ENCODE measurements at regions not wholly inside any gene's neighbourhood (a gene's known extent, or its start where the extent isn't known, plus 50 kb on each side); places are given as distances from the start of the nearest gene placed in this dataset.

DNA sequence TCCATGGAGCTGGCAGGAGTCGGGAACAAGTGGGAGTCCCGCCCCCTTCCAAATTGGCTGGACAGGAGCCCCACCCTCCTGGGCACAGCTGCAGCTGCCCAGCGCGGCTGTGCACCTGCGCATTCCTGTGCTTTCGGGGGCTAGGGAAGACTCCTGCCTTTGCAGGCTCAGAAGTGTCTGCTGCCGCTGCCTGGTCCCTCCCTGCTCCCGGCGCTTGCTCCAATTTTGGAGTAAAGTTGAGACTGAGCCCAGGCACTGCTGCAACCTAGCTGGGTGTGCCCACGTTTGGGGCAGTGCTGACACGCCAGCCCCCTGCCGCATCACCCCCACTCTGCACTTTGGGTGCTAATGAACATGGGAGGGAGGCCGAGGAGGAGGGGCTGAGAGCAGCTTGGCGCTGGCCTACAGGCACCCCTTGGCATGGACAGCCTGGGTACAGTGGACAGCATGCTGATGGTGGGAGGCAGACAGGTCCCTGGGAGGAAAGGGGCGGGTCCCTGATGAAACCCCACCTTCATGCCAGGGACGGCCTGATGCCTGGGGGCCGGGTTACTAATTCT, 399.2 kb upstream of the CNTN4 start:
- no peak for DNase-seq

DNA sequence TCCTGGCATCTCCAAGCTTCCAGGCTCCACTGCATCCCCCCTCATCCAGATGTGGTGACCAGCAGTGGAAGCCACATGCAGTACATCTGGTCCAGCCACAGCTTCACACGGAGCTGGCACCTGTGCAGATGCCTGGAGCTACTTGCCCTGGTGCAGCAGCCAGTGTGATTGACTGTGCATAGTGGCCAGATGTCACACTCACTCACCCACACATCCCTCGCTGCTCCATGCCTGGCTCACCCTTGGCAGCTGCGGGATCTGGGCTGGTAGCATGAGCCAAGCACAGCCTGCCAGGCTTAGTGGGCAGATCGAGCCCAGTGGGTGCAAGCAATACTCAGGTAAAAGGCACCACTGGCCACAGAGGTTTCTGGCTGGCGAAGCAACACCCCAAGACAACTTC, 398.0 kb upstream of the CNTN4 start:
- no peak for DNase-seq

DNA sequence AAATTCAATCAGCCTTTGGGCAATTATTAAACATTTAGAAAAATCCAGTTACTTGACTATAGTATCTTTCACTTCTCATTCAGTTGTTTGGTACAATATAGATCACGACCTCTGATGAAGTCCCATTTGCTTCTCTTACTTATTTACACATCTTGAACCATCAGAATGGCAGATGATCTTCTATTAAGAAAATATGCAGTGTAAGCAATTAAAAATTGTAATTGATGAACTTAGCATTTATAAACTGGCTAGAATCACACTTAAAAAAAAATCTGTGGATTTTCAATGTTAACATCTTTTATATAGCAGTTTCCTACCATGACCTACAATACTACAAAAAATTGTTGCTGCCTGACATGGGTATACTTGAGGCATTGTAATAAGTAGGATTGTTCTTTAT, 395.5 kb upstream of the CNTN4 start:
- no peak for DNase-seq

DNA sequence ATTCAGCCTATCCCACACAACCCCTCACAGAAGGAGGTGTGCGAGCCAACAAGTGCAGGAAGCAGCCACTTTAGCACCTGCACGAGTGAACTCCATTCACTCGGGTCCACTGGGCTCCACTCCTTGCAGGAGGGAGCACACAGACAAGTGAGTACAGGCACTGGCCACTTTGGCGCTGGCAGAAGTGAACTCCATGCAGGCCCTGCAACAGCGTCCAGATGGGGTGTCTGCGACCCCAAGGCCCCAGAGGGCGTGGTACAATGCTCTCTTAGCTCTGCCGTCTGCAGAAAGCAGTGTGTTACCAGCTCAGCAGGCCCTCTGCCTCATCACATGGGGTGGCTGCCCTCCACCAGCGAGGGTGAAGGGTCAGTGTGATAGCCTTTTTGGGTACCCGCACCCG, 388.0 kb upstream of the CNTN4 start:
- no peak for DNase-seq

DNA sequence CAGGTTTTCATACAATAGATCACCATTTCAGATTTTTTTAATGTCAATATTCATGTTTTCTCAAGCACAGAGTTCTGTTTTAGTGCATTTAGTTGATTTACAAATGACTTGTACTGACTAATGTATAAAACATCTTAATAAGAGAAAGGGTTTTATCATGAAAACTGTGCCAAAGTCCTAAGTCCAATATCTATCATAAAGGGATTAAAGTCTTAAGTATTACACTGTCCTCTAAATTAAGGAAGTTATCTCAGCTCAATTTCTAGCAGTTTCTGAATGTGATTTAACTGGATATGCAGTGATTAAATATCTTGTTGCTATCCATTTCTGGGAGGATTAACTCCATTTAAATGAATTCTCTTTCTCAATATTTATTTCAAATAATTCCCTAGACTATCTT, 381.1 kb upstream of the CNTN4 start:
- DNase-seq = no peak

DNA sequence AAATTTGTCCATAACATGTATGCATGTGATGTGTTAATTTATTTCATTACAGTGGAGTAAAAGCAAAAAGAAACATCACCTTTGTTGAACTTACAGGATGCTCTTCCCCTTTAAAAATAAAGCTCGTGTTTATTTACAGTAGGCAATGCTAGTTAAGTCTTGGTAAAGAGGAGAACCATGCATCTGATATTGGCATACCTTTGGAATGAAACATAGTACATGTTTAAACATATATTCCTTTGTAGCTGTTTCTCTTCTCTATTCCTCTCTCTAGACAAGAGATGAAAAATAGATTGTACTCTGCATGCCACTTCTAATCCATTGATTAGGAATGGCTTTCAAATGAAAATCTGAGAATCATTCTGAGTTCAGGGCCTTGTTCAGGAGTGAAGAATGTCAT, 374.9 kb upstream of the CNTN4 start:
- no peak for DNase-seq

DNA sequence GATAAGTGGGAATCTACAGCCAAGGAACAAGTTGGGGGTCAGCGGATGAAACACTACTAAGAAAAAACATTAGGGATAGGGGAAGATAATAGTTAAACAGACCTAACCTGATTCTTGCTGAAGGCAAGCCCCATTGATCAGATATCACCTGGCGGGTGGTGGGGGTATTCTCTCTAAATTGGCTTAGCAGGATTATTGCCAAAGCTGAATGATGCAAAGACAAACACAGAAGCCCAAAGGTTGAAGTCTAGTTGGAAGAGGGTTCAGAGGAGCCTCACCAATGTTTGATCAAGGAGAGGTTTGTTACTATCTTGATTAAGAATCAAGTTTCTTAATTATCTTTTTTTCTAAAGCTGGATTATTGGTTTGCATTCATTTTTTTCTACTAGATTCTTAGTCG, 371.9 kb upstream of the CNTN4 start:
- no peak for DNase-seq

DNA sequence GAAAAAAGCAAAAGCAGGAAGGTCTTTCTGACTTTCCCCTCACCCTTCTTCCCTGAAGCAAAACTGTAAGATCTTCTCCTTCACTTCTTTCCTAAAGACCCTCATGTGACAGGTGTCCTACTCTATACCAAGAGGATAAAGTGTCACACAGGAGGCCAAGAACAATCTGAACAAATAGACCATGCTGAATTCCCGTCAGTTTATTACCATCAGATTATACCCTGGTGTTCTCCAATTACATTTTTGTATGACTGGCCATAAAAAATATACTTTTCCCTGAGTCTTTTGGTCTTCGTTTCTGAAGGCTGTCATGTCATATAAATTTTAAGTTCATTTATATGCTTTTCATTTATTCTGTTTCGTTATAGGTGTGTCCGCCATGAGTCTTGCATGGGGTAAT, 371.4 kb upstream of the CNTN4 start:
- DNase-seq = no peak

DNA sequence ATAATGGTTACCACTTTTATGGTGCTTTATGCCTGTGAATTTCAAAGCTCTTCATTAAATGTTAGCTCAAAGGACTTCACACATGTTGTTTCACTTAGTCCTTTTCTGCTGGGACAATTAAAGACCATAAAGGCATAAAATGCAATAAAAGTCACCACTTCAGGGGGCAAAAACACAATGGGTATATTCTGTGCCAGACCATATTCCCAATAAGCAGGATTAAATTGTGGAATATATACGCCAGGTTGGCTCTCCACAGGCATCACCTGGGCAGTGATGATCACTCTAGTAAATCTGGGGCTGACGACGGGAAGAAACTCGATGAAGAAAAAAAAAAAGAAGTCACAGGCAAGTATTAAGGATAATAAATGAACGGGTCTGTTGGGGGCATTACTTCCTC, 370.2 kb upstream of the CNTN4 start:
- no peak for DNase-seq

DNA sequence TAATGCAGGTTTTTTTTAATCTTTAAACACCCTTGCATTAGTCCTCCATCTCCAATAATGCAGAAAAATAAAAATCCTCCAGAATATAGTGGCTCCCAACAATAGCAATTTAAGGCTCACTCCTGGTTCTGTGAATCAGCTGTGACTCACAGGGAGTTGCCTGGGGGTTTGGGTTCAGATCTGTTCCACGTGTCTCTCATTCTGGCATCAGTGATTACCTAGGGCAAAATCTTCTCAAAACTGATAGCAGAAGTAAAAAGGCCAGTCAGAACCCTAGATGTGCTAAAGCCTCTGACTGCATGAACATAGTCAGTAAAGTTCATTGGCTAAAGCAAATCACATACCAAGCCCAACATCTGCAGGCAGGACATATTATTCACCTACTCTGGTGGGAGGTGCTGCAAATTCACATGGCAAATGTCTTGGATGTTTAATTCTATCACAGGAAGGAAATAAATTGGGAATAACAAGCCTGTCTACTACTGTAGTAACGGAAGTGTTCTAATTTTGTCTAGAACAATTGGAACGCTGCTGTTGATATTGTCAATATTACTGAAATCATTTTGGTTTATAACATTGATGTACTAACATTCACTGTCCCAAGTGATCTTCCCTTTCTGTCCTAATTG, 364.1 kb upstream of the CNTN4 start:
- no peak for DNase-seq

DNA sequence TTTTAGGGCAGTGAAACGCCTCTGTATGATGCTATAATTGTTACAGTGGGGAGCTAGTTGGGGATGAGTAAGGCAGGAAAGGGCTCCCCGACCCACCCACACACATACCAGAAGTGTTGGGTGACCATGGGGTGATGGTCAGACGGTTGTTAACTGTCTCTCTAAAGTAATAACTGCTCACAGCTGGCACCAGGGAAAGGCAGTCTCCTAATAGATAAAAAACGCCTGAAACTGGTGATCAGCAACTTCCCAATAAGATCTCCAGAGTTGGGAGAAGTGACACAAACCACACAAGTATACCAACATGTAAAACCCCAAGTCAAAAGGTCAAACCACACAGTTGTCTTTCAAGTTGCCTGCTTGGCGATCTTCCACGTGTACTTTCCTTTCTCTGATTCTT, 346.5 kb upstream of the CNTN4 start:
- DNase-seq = no peak

DNA sequence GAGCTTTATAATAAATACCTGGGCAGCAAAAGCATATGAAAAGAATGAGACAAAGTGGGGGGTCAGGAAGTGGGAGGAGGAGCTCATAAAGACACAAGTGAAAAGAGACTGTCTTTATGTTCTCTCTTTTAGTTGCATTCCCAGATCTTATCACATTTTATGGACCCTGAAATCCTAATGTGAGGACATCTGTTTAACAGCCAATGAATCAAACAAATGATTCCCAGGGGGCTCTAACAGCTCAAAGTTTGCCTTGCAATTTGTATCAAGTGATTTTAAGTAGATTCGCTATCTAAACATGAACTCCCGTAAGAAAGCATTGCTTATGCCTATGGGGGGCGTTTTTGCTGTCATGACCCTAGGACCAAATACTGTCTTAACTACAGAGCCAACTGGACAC, 332.3 kb upstream of the CNTN4 start:
- no peak for DNase-seq

DNA sequence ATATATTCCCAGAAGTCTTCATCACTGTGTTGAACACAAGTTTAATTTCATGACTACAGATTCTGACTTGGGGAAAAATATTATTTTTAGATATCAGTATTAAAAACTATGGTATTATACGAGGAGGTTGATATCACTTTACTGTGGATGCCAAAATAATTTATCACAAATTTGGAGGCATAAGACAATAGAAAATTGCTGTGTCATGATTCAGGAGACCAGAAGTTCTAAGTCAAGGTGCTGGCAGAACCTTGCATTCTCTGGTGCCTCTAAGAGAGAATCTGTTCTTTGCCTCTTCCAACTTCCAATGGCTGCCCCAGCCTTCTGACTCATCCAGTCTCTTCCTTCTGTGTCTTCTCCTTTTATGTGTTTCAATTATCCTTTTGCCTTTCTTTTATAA, 325.0 kb upstream of the CNTN4 start:
- no peak for DNase-seq

DNA sequence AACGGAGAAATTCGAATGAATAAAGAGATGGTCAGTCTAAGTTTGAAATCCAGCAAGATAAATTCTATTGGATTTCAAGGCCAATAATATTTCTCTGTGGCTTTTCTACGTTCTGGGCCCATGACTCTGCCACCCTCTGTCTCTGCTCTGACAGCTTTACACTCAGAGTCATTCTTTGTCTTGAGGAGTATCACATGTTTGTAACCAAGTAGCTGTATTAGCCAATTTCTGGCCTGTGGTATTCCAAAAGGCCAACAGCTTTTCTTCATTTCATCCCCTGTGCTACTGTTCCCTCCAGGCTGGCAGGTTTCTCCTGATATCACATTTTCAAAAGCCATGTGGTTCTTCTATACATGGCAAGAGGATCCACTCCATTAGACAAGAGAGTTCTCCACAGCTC, 324.1 kb upstream of the CNTN4 start:
- no peak for DNase-seq

DNA sequence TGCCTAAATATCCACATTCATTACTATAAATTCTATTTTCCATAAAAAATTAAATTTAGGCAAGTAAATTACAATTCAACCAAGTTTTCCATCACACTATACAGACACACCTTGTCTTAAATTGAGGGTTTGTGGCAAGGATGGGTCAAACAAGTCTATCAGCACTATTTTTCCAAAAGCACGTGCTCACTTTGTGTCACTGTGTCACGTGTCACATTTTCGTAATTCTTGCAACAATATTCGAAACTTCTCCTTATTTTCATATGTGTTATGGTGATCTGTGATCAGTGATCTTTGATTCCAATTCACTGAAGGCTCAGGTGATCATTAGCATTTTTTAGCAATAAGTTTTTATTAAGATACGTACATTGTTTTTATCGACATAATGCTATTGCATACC, 323.3 kb upstream of the CNTN4 start:
- DNase-seq = no peak

DNA sequence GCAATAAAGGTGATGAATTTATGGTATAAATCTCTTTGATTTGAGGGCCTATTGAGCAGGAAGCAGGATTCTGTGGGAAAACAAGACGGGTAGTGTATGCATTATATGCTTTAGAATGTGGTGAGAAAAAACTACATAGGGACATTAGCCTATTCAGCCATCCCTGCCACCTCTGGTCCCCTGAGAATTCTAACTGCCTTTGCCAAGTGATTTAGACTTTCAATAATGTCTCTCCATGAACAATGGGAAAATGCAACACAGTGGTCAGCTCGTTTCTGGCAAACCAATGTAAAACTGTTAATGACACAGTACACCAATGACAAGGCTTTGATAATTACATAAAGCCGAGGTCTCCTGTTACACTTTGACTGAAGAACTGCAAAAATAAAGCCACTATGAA, 314.7 kb upstream of the CNTN4 start:
- DNase-seq = no peak

DNA sequence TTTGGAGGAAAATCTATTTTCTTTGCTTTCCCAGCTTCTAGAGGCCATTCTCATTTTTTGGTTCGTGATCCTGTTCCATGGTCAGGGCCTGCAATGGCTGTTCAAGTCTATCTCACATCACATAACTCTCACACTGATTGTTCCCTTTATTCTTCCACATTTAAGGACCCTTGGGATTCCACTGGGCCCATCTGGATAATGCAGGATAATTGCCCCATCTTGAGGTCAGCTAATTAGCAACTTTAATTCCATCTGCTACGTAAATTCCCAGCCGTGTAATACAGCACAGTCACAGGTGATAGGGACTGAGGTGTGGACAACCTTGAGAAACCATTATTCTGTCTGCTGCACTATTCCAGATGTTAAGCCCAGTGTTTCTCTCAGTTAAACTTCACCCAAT, 311.6 kb upstream of the CNTN4 start:
- DNase-seq = peak; percentile 42

DNA sequence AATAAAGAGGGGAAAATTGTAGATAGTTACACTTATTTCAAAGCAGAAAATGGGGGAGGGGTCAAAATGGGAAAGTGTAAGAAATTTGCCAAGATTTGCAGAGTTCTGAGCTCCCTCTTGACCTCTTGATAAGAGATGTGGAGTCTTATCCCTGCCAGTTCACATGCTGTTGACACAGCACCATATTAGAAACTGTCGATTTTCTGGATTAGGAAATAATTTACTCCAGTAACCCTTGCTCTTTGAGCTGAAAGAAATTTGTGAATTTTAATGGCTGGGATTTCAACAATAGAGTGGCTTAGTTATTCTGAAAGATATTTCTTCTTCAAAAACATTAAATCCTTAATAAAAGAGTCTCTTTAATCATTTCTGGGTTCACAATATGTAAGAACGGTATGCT, 306.2 kb upstream of the CNTN4 start:
- DNase-seq = no peak

DNA sequence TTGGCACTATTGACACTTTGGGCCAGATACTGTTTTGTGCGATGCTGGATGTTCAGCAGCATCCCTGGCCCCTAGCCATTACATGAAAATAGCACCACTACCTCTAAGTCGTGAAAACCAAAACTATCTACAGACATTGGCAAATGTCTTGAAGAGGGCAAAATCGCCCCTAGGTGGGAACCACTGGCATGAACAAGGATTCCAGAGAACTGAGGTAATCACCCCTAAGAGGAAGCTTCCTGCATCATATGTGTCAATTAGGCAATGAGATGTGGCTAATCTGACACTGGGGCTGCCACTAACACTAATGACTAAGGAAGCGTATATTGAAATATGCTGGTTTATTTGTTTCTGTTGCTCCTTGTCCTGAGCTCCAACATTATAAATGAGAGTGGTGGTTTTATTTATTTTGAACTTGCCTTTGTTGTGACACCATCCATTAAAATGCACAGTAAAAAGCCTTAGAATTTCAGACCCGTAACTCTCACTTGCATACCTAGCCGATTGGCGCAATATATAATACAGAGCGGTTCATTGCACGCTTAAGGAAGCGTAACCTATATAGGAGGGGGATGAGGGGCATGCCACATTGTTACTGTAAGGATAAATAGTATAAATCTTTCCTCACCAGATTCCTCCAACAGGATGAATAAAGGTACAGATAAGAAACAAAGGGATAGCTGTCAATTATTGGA, 299.8 kb upstream of the CNTN4 start:
- DNase-seq = no peak

DNA sequence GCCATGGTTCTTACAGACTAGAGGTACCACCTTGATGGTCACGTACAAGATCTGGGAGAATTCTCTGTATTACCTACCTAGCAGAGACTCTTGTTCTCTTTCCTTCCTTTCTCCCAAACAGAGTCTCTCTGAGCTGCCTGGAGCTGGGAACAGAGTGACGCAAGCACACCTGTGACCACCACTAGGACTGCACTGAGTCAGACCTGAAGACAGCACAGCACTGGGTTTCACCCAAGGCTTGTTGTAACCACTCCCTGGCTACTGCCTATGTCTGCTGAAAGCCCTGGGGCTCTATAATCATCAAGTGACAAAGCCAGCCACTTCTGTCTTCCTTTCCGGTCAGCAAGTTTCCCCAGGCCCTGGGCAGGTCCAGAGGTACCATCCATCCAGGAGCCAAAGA, 293.3 kb upstream of the CNTN4 start:
- no peak for DNase-seq

DNA sequence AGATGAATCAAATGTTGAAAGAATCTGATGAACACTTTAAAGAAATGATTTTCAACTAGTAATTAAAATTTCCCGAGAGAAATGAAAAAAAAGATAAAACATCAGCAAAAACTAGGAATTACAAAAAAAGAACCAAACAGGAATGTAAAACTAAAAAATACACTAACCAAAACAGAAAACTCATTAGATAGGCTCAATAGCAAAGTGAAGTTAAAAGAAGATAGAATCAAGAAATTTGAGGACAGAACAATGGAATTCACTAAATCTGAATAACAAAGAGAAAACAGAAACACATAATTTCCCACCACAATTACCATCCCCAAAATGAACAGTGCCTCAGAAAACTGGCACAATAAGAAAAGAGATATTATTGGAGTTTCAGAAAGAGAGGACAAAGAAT, 290.1 kb upstream of the CNTN4 start:
- no peak for DNase-seq

DNA sequence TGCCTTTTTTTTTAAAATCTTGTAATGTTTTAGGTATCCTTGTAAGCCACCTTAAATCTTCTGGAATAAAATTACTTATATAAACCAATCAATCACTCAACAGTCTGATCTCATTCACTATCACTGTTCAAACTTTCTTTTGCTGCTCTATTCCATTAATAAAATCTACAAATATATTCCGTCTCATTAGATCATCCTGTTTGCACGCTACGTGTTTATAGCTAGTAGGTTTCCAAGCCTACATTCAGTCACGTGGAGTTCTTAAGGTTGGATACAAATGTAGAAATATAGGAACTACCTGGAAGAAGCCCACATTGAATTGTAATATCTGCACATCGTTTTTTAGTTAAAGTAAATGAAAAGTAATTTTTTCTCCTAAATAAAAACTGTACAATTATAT, 274.8 kb upstream of the CNTN4 start:
- no peak for DNase-seq

DNA sequence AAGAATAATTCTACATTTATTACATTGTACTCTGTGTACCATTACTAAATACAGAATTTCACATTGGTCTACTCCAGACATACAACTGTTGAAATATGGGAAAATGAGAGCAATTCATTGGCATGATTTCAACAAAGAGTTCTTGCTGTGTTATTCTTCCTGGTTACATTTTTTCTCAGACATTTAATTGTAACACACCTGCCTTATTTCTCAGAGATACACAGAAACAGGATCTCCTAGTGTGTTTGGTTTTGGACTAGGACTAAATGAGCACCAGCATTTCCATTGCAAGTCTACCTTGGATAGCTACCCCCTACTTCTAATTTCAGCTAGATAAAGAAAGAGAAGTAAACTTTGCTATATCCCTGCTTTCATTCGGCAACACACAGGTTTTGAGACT, 274.3 kb upstream of the CNTN4 start:
- no peak for DNase-seq

DNA sequence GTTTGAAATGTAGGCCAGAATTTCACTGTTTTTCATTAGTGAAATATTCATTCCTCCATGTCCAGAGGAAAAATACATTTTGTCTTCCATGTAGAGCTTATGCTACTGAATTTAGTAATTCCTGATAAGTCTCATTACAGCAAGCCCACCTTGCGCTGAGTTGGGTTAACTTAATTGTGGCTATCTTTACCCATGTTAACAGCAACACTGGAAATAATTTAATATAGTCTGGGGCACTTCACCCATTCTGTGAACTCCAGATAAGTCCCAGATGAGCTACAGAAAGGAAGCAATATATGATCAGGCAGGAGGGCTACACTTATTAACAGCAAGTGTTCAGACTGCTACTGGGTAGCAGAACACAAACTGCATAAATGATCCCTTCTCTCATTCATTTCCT, 270.1 kb upstream of the CNTN4 start:
- no peak for DNase-seq

DNA sequence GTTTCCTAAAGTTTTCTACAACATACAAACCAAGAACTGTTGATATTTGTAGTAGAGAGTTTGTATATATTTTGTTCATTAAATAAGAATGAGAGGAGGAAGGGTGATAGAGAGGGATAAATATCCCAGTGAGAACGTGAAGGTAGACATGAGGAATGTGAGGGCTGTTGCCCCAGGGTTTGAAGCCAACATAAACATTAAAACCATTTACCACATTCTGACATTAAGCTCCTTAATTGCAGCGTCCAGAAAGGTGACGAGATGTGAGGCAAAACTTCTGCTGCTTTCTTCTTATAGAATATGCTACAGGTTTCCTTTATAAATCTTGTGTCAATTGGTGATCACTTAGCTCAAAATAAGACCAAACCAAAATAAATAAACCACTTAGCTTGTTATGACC, 267.8 kb upstream of the CNTN4 start:
- no peak for DNase-seq

Data from NCI-H1105 treated with DMSO at 0.1 percent for 48 hours (cell line).